Astrocyte (in vitro differentiated cells and primary cell): ENCODE measurements at regions not wholly inside any gene's neighbourhood (a gene's known extent, or its start where the extent isn't known, plus 50 kb on each side); places are given as distances from the start of the nearest gene placed in this dataset.

ENCODE experiments used
- DNase-seq: peaks from one replicate; pipeline ENCODE4 v3.0.0-alpha.2; 2010; ENCODE audit warnings: low read depth
- FAIRE-seq: peaks from 2 replicates; lab custom pipeline; 2011; peaks lifted over from hg19 to GRCh38; lab: Jason Lieb, UNC
- H2AFZ ChIP-seq: 2 replicates; pipeline ENCODE4 v1.6.0; 2012; ENCODE audit warnings: low read depth, low read length, inconsistent platforms
- H3K27ac ChIP-seq: 2 replicates; pipeline ENCODE4 v1.5.1; 2011; ENCODE audit warnings: low read depth, low read length, inconsistent platforms
- H3K27me3 ChIP-seq: 2 replicates; pipeline ENCODE4 v1.6.0; 2011; ENCODE audit warnings: low read length, inconsistent platforms; ENCODE audit not compliant: insufficient read depth
- H3K36me3 ChIP-seq: 2 replicates; pipeline ENCODE4 v1.5.1; 2011; ENCODE audit warnings: low read length, inconsistent platforms; ENCODE audit not compliant: insufficient read depth
- H3K4me1 ChIP-seq: 2 replicates; pipeline ENCODE4 v1.5.1; 2011; ENCODE audit warnings: low read length, inconsistent platforms; ENCODE audit not compliant: insufficient read depth
- H3K4me2 ChIP-seq: 2 replicates; pipeline ENCODE4 v1.6.0; 2012; ENCODE audit warnings: low read length, inconsistent platforms
- H3K4me3 ChIP-seq: 2 replicates; pipeline ENCODE4 v1.5.1; 2011; ENCODE audit warnings: low read depth, mild to moderate bottlenecking, low read length, inconsistent platforms; ENCODE audit not compliant: insufficient read depth
- H3K79me2 ChIP-seq: 2 replicates; pipeline ENCODE4 v1.6.0; 2012; ENCODE audit warnings: mild to moderate bottlenecking, low read length, inconsistent platforms; ENCODE audit not compliant: insufficient read depth
- H3K9ac ChIP-seq: 2 replicates; pipeline ENCODE4 v1.6.0; 2012; ENCODE audit warnings: mild to moderate bottlenecking, low read length, inconsistent platforms
- H3K9me3 ChIP-seq: 2 replicates; pipeline ENCODE4 v1.5.1; 2012; ENCODE audit warnings: low read depth, mild to moderate bottlenecking, low read length, inconsistent platforms; ENCODE audit not compliant: insufficient read depth
- H4K20me1 ChIP-seq: 2 replicates; pipeline ENCODE4 v1.6.0; 2012; ENCODE audit warnings: low read length, inconsistent platforms; ENCODE audit not compliant: insufficient read depth
- H3K27ac Mint-ChIP-seq: one replicate; pipeline ENCODE4 v1.8.0; 2021; ENCODE audit warnings: mild to moderate bottlenecking, mixed read lengths; ENCODE audit not compliant: unreplicated experiment
- H3K27me3 Mint-ChIP-seq: one replicate; pipeline ENCODE4 v1.8.0; 2021; ENCODE audit warnings: low read depth, mixed read lengths; ENCODE audit not compliant: unreplicated experiment
- H3K36me3 Mint-ChIP-seq: one replicate; pipeline ENCODE4 v1.8.0; 2021; ENCODE audit warnings: low read depth, mixed read lengths; ENCODE audit not compliant: unreplicated experiment
- H3K4me1 Mint-ChIP-seq: one replicate; pipeline ENCODE4 v1.8.0; 2021; ENCODE audit warnings: low read depth, mixed read lengths; ENCODE audit not compliant: unreplicated experiment
- H3K4me3 Mint-ChIP-seq: one replicate; pipeline ENCODE4 v1.8.0; 2021; ENCODE audit warnings: mild to moderate bottlenecking, moderate library complexity, mixed read lengths; ENCODE audit not compliant: unreplicated experiment
- H3K9me3 Mint-ChIP-seq: one replicate; pipeline ENCODE4 v1.8.0; 2021; ENCODE audit warnings: mild to moderate bottlenecking, mixed read lengths; ENCODE audit not compliant: unreplicated experiment
- CTCF ChIP-seq: IDR thresholded peaks from 2 replicates; pipeline ENCODE4 v1.5.1; 2011; ENCODE audit warnings: low read depth, mild to moderate bottlenecking, inconsistent platforms, low read length, moderate library complexity; ENCODE audit not compliant: insufficient read depth
- EZH2 ChIP-seq: IDR thresholded peaks from 2 replicates; pipeline ENCODE4 v1.6.1; 2012; ENCODE audit warnings: mild to moderate bottlenecking, low read length, inconsistent platforms; ENCODE audit not compliant: insufficient read depth

- Histone ChIP-seq H3K9ac (no peak overlapping the region), H3K27ac (no peak overlapping the region), H3K4me2 (no peak overlapping the region), H4K20me1 (no peaks in the 10 kb centered on the region), H3K4me3 (no peak overlapping the region), H3K79me2 (no peaks in the 10 kb centered on the region), H3K9me3 (no peaks in the 10 kb centered on the region), H3K36me3 (no peaks in the 10 kb centered on the region), H3K4me1 (no peaks in the 10 kb centered on the region), H2AFZ (no peak overlapping the region), H3K27me3 (no peaks in the 10 kb centered on the region)
- no peak for DNase-seq
- H3K9me3 Mint-ChIP-seq = peaks cover 3% of the 10 kb centered on the region
- H3K27me3 Mint-ChIP-seq = peaks cover 15% of the 10 kb centered on the region
- no peaks in the 10 kb centered on the region for H3K36me3 Mint-ChIP-seq
- no peak overlapping the region for H3K4me3 Mint-ChIP-seq
- H3K4me1 Mint-ChIP-seq = no peaks in the 10 kb centered on the region
- no peak for FAIRE-seq
- TF ChIP-seq CTCF (no peak), EZH2 (no peak)
- no peak overlapping the region for H3K27ac Mint-ChIP-seq
Measured at GRCh38 chr1:232239522-232239921, 390.4 kb downstream of the SIPA1L2 start.

DNA sequence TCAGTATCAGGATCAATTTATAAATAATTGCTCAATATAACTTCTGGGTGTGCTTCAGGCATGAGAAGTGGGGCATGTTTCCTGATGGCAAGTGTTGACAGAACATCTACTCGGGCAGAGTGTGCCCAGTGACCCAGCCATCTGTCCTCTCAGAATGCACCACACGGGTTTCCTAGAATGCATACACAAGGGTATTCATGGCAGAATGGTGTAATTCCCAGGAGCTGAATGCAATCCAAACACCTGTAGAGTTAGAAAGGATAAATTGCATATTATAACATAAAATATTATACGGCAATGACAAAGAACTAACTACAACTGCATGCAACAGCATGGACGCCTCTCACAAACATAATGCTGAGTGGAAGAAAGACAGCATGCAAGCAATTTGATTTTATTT lies 391.9 kb downstream of the SIPA1L2 start:
- H3K4me3 Mint-ChIP-seq = no peak overlapping the region
- Histone ChIP-seq H3K79me2 (no peaks in the 10 kb centered on the region), H2AFZ (no peak overlapping the region), H3K4me1 (no peaks in the 10 kb centered on the region), H3K36me3 (no peaks in the 10 kb centered on the region), H3K27me3 (no peaks in the 10 kb centered on the region), H3K9me3 (no peaks in the 10 kb centered on the region), H3K4me2 (no peak overlapping the region), H3K9ac (no peak overlapping the region), H3K27ac (no peak overlapping the region), H4K20me1 (no peaks in the 10 kb centered on the region), H3K4me3 (no peak overlapping the region)
- no peaks in the 10 kb centered on the region for H3K9me3 Mint-ChIP-seq
- H3K27me3 Mint-ChIP-seq = peaks cover 9% of the 10 kb centered on the region
- DNase-seq (no peak), FAIRE-seq (no peak)
- no peaks in the 10 kb centered on the region for H3K4me1 Mint-ChIP-seq
- TF ChIP-seq EZH2 (no peak), CTCF (no peak)
- no peaks in the 10 kb centered on the region for H3K36me3 Mint-ChIP-seq
- H3K27ac Mint-ChIP-seq = no peak overlapping the region

DNA sequence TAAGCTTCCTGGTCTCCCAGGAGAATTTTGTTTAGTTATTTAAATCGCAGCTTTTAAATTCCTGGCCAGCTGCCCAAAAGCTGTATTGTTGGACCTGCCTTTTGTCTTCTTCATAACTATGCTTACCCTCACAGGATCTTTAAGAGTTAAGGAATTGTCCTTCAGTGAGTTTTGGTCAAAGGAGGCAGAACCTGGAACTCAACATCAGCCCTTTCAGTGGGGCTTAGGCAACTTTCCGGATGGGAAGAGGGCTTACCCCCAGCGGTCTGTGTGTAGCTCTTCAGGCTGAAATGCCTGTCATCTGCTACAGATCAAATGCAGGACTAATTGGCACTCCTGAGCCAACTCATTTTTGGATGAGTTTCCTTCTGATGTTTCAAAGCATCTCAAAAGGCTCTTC lies 402.6 kb downstream of the SIPA1L2 start:
- H3K9me3 Mint-ChIP-seq = peaks cover 4% of the 10 kb centered on the region
- Histone ChIP-seq H3K27me3 (no peaks in the 10 kb centered on the region), H3K4me3 (no peak overlapping the region), H2AFZ (no peak overlapping the region), H3K27ac (no peak overlapping the region), H3K4me1 (peaks cover 7% of the 10 kb centered on the region), H3K36me3 (no peaks in the 10 kb centered on the region), H3K79me2 (no peaks in the 10 kb centered on the region), H4K20me1 (no peaks in the 10 kb centered on the region), H3K9me3 (no peaks in the 10 kb centered on the region), H3K9ac (no peak overlapping the region), H3K4me2 (no peak overlapping the region)
- H3K4me3 Mint-ChIP-seq = no peak overlapping the region
- peaks cover 9% of the 10 kb centered on the region for H3K4me1 Mint-ChIP-seq
- no peaks in the 10 kb centered on the region for H3K36me3 Mint-ChIP-seq
- FAIRE-seq (no peak), DNase-seq (no peak)
- H3K27me3 Mint-ChIP-seq = peaks cover 10% of the 10 kb centered on the region
- no peak overlapping the region for H3K27ac Mint-ChIP-seq
- TF ChIP-seq CTCF (no peak), EZH2 (no peak)
